SK-N-DZ (cell line): ENCODE measurements at regions not wholly inside any gene's neighbourhood (a gene's known extent, or its start where the extent isn't known, plus 50 kb on each side); places are given as distances from the start of the nearest gene placed in this dataset.
A peak's percentile ranks its signal among the peaks of the same experiment; 100 is the strongest.

Experiments
- DNase-seq: peaks from one replicate; pipeline ENCODE4 v3.0.0-alpha.2; 2015; ENCODE audit warnings: low spot score

GRCh38 chr20:24106150-24106800 lies 117.7 kb upstream of the GGTLC1 start:
- no peak for DNase-seq

- no peak for DNase-seq
Measured at GRCh38 chr20:24102749-24103333, 114.3 kb upstream of the GGTLC1 start.

GRCh38 chr20:24102290-24102689 lies 113.7 kb upstream of the GGTLC1 start:
- DNase-seq: no peak

GRCh38 chr20:24100370-24101011 lies 111.9 kb upstream of the GGTLC1 start:
- DNase-seq: peak; percentile 53

GRCh38 chr20:24098886-24099285 lies 110.3 kb upstream of the GGTLC1 start:
- no peak for DNase-seq

- DNase-seq: no peak
Measured at GRCh38 chr20:24097506-24098245, 109.1 kb upstream of the GGTLC1 start.

- DNase-seq: no peak
Measured at GRCh38 chr20:24096864-24097450, 108.4 kb upstream of the GGTLC1 start.

- no peak for DNase-seq
Measured at GRCh38 chr20:24096264-24096663, 107.7 kb upstream of the GGTLC1 start.

- DNase-seq: no peak
Measured at GRCh38 chr20:24095756-24096155, 107.2 kb upstream of the GGTLC1 start.

GRCh38 chr20:24095303-24095702 lies 106.7 kb upstream of the GGTLC1 start:
- DNase-seq: no peak

- DNase-seq: no peak
Measured at GRCh38 chr20:24089576-24089975, 101.0 kb upstream of the GGTLC1 start.

- DNase-seq: no peak
Measured at GRCh38 chr20:24086121-24086520, 97.5 kb upstream of the GGTLC1 start.

GRCh38 chr20:24084281-24084680 lies 95.7 kb upstream of the GGTLC1 start:
- DNase-seq: no peak

GRCh38 chr20:24081077-24081476 lies 92.5 kb upstream of the GGTLC1 start:
- DNase-seq: no peak

- no peak for DNase-seq
Measured at GRCh38 chr20:24079661-24080412, 91.3 kb upstream of the GGTLC1 start.

- DNase-seq: no peak
Measured at GRCh38 chr20:24077145-24077544, 88.6 kb upstream of the GGTLC1 start.

- no peak for DNase-seq
Measured at GRCh38 chr20:24070679-24071078, 82.1 kb upstream of the GGTLC1 start.

- no peak for DNase-seq
Measured at GRCh38 chr20:24066076-24066700, 77.6 kb upstream of the GGTLC1 start.

- DNase-seq: no peak
Measured at GRCh38 chr20:24064915-24065314, 76.3 kb upstream of the GGTLC1 start.

- DNase-seq: no peak
Measured at GRCh38 chr20:24064092-24064491, 75.5 kb upstream of the GGTLC1 start.

- no peak for DNase-seq
Measured at GRCh38 chr20:24063100-24063499, 74.5 kb upstream of the GGTLC1 start.
